Activated naive CD4-positive, alpha-beta T cell treated with anti-CD3 and anti-CD28 coated beads, Interleukin-2, amount 50 U/mL, for 24 hours (primary cell): ENCODE measurements at regions not wholly inside any gene's neighbourhood (a gene's known extent, or its start where the extent isn't known, plus 50 kb on each side); places are given as distances from the start of the nearest gene placed in this dataset.
A peak's percentile ranks its signal among the peaks of the same experiment; 100 is the strongest.
"Not testable (repeated sequence)": the region's sequence is repeated elsewhere in the genome, so short reads cannot be mapped to it uniquely, and the experiment has no call there.

Experiments used
- H3K27ac Mint-ChIP-seq: one replicate; pipeline ENCODE4 v1.8.0; 2021; ENCODE audit warnings: mild to moderate bottlenecking, mixed read lengths
- H3K27me3 Mint-ChIP-seq: one replicate; pipeline ENCODE4 v1.8.0; 2021; ENCODE audit warnings: mixed read lengths
- H3K36me3 Mint-ChIP-seq: one replicate; pipeline ENCODE4 v1.8.0; 2021; ENCODE audit warnings: mixed read lengths
- H3K4me1 Mint-ChIP-seq: one replicate; pipeline ENCODE4 v1.8.0; 2021; ENCODE audit warnings: mixed read lengths
- H3K4me3 Mint-ChIP-seq: one replicate; pipeline ENCODE4 v1.8.0; 2021; ENCODE audit warnings: mild to moderate bottlenecking, mixed read lengths
- H3K9me3 Mint-ChIP-seq: one replicate; pipeline ENCODE4 v1.8.0; 2021; ENCODE audit warnings: mixed read lengths

GRCh38 chr10:6678211-6678803, 98.2 kb upstream of the PRKCQ start:
- no peaks in the 10 kb centered on the region for H3K9me3 Mint-ChIP-seq
- H3K4me1 Mint-ChIP-seq, result peaks cover 6% of the 10 kb centered on the region
- H3K36me3 Mint-ChIP-seq, result no peaks in the 10 kb centered on the region
- no peak overlapping the region for H3K4me3 Mint-ChIP-seq
- no peak overlapping the region for H3K27ac Mint-ChIP-seq
- H3K27me3 Mint-ChIP-seq, result no peaks in the 10 kb centered on the region

GRCh38 chr10:6677129-6677528, 97.1 kb upstream of the PRKCQ start:
- H3K4me3 Mint-ChIP-seq, H3K9me3 Mint-ChIP-seq, H3K27me3 Mint-ChIP-seq, H3K4me1 Mint-ChIP-seq, H3K36me3 Mint-ChIP-seq: not testable (repeated sequence)
- peak overlapping the region; percentile 85 for H3K27ac Mint-ChIP-seq

GRCh38 chr10:6674291-6674690, 94.2 kb upstream of the PRKCQ start:
- no peaks in the 10 kb centered on the region for H3K36me3 Mint-ChIP-seq
- H3K27me3 Mint-ChIP-seq, result no peaks in the 10 kb centered on the region
- no peaks in the 10 kb centered on the region for H3K9me3 Mint-ChIP-seq
- H3K27ac Mint-ChIP-seq, result no peak overlapping the region
- no peak overlapping the region for H3K4me3 Mint-ChIP-seq
- H3K4me1 Mint-ChIP-seq, result peaks cover 6% of the 10 kb centered on the region

- Mint-ChIP-seq H3K27ac (no peak overlapping the region), H3K36me3 (no peaks in the 10 kb centered on the region)
Observed at GRCh38 chr10:6671976-6672375, 91.9 kb upstream of the PRKCQ start.

GRCh38 chr10:6669269-6669859, 89.3 kb upstream of the PRKCQ start:
- H3K9me3 Mint-ChIP-seq, result no peaks in the 10 kb centered on the region
- peaks cover 18% of the 10 kb centered on the region for H3K4me1 Mint-ChIP-seq
- H3K27ac Mint-ChIP-seq, result no peak overlapping the region
- H3K27me3 Mint-ChIP-seq, result no peaks in the 10 kb centered on the region
- H3K36me3 Mint-ChIP-seq, result no peaks in the 10 kb centered on the region
- no peak overlapping the region for H3K4me3 Mint-ChIP-seq

More at GRCh38 chr10:6671976-6672375, 91.9 kb upstream of the PRKCQ start:
- Mint-ChIP-seq H3K4me1 (peaks cover 4% of the 10 kb centered on the region), H3K4me3 (no peak overlapping the region), H3K27me3 (no peaks in the 10 kb centered on the region), H3K9me3 (no peaks in the 10 kb centered on the region)

- Mint-ChIP-seq H3K27me3 (no peaks in the 10 kb centered on the region), H3K4me3 (no peak overlapping the region), H3K36me3 (no peaks in the 10 kb centered on the region), H3K4me1 (peaks cover 18% of the 10 kb centered on the region), H3K9me3 (no peaks in the 10 kb centered on the region), H3K27ac (no peak overlapping the region)
Observed at GRCh38 chr10:6667679-6668270, 87.7 kb upstream of the PRKCQ start.

- H3K4me3 Mint-ChIP-seq, result no peak overlapping the region
- peaks cover 18% of the 10 kb centered on the region for H3K4me1 Mint-ChIP-seq
- no peaks in the 10 kb centered on the region for H3K27me3 Mint-ChIP-seq
- H3K27ac Mint-ChIP-seq, result no peak overlapping the region
- no peaks in the 10 kb centered on the region for H3K36me3 Mint-ChIP-seq
- H3K9me3 Mint-ChIP-seq, result no peaks in the 10 kb centered on the region
Observed at GRCh38 chr10:6667150-6667549, 87.1 kb upstream of the PRKCQ start.

GRCh38 chr10:6665847-6666246, 85.8 kb upstream of the PRKCQ start:
- H3K4me3 Mint-ChIP-seq, result peak overlapping the region; percentile 24
- H3K9me3 Mint-ChIP-seq, result no peaks in the 10 kb centered on the region
- peaks cover 18% of the 10 kb centered on the region for H3K4me1 Mint-ChIP-seq
- H3K27me3 Mint-ChIP-seq, result no peaks in the 10 kb centered on the region
- no peaks in the 10 kb centered on the region for H3K36me3 Mint-ChIP-seq
- H3K27ac Mint-ChIP-seq, result peak overlapping the region; percentile 57

- Mint-ChIP-seq H3K27ac (no peak overlapping the region), H3K4me3 (no peak overlapping the region), H3K9me3 (no peaks in the 10 kb centered on the region), H3K36me3 (no peaks in the 10 kb centered on the region), H3K4me1 (peaks cover 9% of the 10 kb centered on the region), H3K27me3 (no peaks in the 10 kb centered on the region)
Observed at GRCh38 chr10:6660460-6660859, 80.4 kb upstream of the PRKCQ start.

- H3K4me3 Mint-ChIP-seq, result no peak overlapping the region
- no peak overlapping the region for H3K27ac Mint-ChIP-seq
- H3K9me3 Mint-ChIP-seq, result no peaks in the 10 kb centered on the region
- H3K4me1 Mint-ChIP-seq, result peaks cover 7% of the 10 kb centered on the region
- no peaks in the 10 kb centered on the region for H3K27me3 Mint-ChIP-seq
- H3K36me3 Mint-ChIP-seq, result no peaks in the 10 kb centered on the region
Observed at GRCh38 chr10:6659451-6659850, 79.4 kb upstream of the PRKCQ start.

- Mint-ChIP-seq H3K4me1 (peaks cover 14% of the 10 kb centered on the region), H3K9me3 (no peaks in the 10 kb centered on the region), H3K27me3 (no peaks in the 10 kb centered on the region), H3K4me3 (no peak overlapping the region), H3K36me3 (no peaks in the 10 kb centered on the region), H3K27ac (no peak overlapping the region)
Observed at GRCh38 chr10:6657669-6658068, 77.6 kb upstream of the PRKCQ start.

- H3K27me3 Mint-ChIP-seq, result no peaks in the 10 kb centered on the region
- no peak overlapping the region for H3K27ac Mint-ChIP-seq
- H3K4me3 Mint-ChIP-seq, result no peak overlapping the region
- H3K4me1 Mint-ChIP-seq, result peaks cover 14% of the 10 kb centered on the region
- H3K9me3 Mint-ChIP-seq, result no peaks in the 10 kb centered on the region
- H3K36me3 Mint-ChIP-seq, result no peaks in the 10 kb centered on the region
Observed at GRCh38 chr10:6657196-6657595, 77.1 kb upstream of the PRKCQ start.

- Mint-ChIP-seq H3K27ac (no peak overlapping the region), H3K36me3 (no peaks in the 10 kb centered on the region), H3K27me3 (no peaks in the 10 kb centered on the region), H3K4me3 (no peak overlapping the region), H3K9me3 (no peaks in the 10 kb centered on the region), H3K4me1 (peaks cover 13% of the 10 kb centered on the region)
Observed at GRCh38 chr10:6654571-6654970, 74.5 kb upstream of the PRKCQ start.

- peaks cover 19% of the 10 kb centered on the region for H3K4me1 Mint-ChIP-seq
- H3K9me3 Mint-ChIP-seq, result no peaks in the 10 kb centered on the region
- no peak overlapping the region for H3K27ac Mint-ChIP-seq
- no peaks in the 10 kb centered on the region for H3K27me3 Mint-ChIP-seq
- H3K4me3 Mint-ChIP-seq, result no peak overlapping the region
- H3K36me3 Mint-ChIP-seq, result no peaks in the 10 kb centered on the region
Observed at GRCh38 chr10:6650586-6650985, 70.5 kb upstream of the PRKCQ start.

GRCh38 chr10:6649903-6650302, 69.8 kb upstream of the PRKCQ start:
- no peak overlapping the region for H3K4me3 Mint-ChIP-seq
- H3K36me3 Mint-ChIP-seq, result no peaks in the 10 kb centered on the region
- H3K27me3 Mint-ChIP-seq, result no peaks in the 10 kb centered on the region
- no peaks in the 10 kb centered on the region for H3K9me3 Mint-ChIP-seq
- no peak overlapping the region for H3K27ac Mint-ChIP-seq
- peaks cover 26% of the 10 kb centered on the region for H3K4me1 Mint-ChIP-seq

GRCh38 chr10:6648894-6649720, 69.0 kb upstream of the PRKCQ start:
- Mint-ChIP-seq H3K36me3 (no peaks in the 10 kb centered on the region), H3K4me3 (no peak overlapping the region), H3K9me3 (no peaks in the 10 kb centered on the region), H3K27ac (peak overlapping the region; percentile 83), H3K27me3 (no peaks in the 10 kb centered on the region), H3K4me1 (peaks cover 33% of the 10 kb centered on the region)
